ENCODE measurements at regions not wholly inside any gene's neighbourhood (a gene's known extent, or its start where the extent isn't known, plus 50 kb on each side); places are given as distances from the start of the nearest gene placed in this dataset.

GRCh38 chr5:1974081-1974480 lies 91.4 kb upstream of the IRX4 start:
- TF ChIP-seq CTCF (IDR thresholded peaks at IDR 0.05; ENCODE audit: insufficient read depth, low read depth, low read length): no peak
- ChIA-PET CTCF (no interaction called here), POLR2A (no interaction called here)
- H3K27me3 ChIP-seq (ENCODE audit: control insufficient read depth, insufficient read depth, low read length): no peaks in the 10 kb centered on the region
- DNase-seq (ENCODE audit: low read depth): no peak
- H3K4me3 ChIP-seq (ENCODE audit: low read depth, low read length): no peak overlapping the region
- H3K36me3 ChIP-seq (ENCODE audit: control insufficient read depth, insufficient read depth, low read length): no peaks in the 10 kb centered on the region

GRCh38 chr5:1973391-1974013 lies 90.8 kb upstream of the IRX4 start:
- no peaks in the 10 kb centered on the region for H3K27me3 ChIP-seq (ENCODE audit: control insufficient read depth, insufficient read depth, low read length)
- CTCF ChIA-PET: no interaction called here
- POLR2A ChIA-PET: no interaction called here
- TF ChIP-seq CTCF (IDR thresholded peaks at IDR 0.05; ENCODE audit: insufficient read depth, low read depth, low read length): no peak
- no peak for DNase-seq (ENCODE audit: low read depth)
- H3K36me3 ChIP-seq (ENCODE audit: control insufficient read depth, insufficient read depth, low read length): no peaks in the 10 kb centered on the region
- no peak overlapping the region for H3K4me3 ChIP-seq (ENCODE audit: low read depth, low read length)

GRCh38 chr5:1971944-1972343 lies 89.2 kb upstream of the IRX4 start:
- POLR2A ChIA-PET: no interaction called here
- CTCF ChIA-PET: no interaction called here

GRCh38 chr5:1967736-1968135 lies 85.0 kb upstream of the IRX4 start:
- ChIA-PET CTCF (no interaction called here), POLR2A (no interaction called here)
- no peak for DNase-seq (ENCODE audit: low read depth)
- Histone ChIP-seq H3K36me3 (ENCODE audit: control insufficient read depth, insufficient read depth, low read length) (no peaks in the 10 kb centered on the region), H3K27me3 (ENCODE audit: control insufficient read depth, insufficient read depth, low read length) (no peaks in the 10 kb centered on the region), H3K4me3 (ENCODE audit: low read depth, low read length) (no peak overlapping the region)
- no peak for TF ChIP-seq CTCF (IDR thresholded peaks at IDR 0.05; ENCODE audit: insufficient read depth, low read depth, low read length)

More at GRCh38 chr5:1971944-1972343, 89.2 kb upstream of the IRX4 start:
- Histone ChIP-seq H3K4me3 (ENCODE audit: low read depth, low read length) (no peak overlapping the region), H3K36me3 (ENCODE audit: control insufficient read depth, insufficient read depth, low read length) (no peaks in the 10 kb centered on the region), H3K27me3 (ENCODE audit: control insufficient read depth, insufficient read depth, low read length) (no peaks in the 10 kb centered on the region)
- no peak for DNase-seq (ENCODE audit: low read depth)
- no peak for TF ChIP-seq CTCF (IDR thresholded peaks at IDR 0.05; ENCODE audit: insufficient read depth, low read depth, low read length)

GRCh38 chr5:1966461-1966860 lies 83.7 kb upstream of the IRX4 start:
- H3K27me3 ChIP-seq (ENCODE audit: control insufficient read depth, insufficient read depth, low read length): no peaks in the 10 kb centered on the region
- no peak for DNase-seq (ENCODE audit: low read depth)
- no peaks in the 10 kb centered on the region for H3K36me3 ChIP-seq (ENCODE audit: control insufficient read depth, insufficient read depth, low read length)
- ChIA-PET CTCF (no interaction called here), POLR2A (no interaction called here)
- no peak overlapping the region for H3K4me3 ChIP-seq (ENCODE audit: low read depth, low read length)
- no peak for TF ChIP-seq CTCF (IDR thresholded peaks at IDR 0.05; ENCODE audit: insufficient read depth, low read depth, low read length)

All from BJ (cell line).